Globus pallidus (tissue), 1 donor: ENCODE measurements at regions not wholly inside any gene's neighbourhood (a gene's known extent, or its start where the extent isn't known, plus 50 kb on each side); places are given as distances from the start of the nearest gene placed in this dataset.
"Not testable (repeated sequence)": the region's sequence is repeated elsewhere in the genome, so short reads cannot be mapped to it uniquely, and the experiment has no call there.

Experiments used
- DNase-seq: peaks from one replicate; pipeline ENCODE4 v3.0.0-alpha.2; 2015; ENCODE audit warnings: low spot score

DNA sequence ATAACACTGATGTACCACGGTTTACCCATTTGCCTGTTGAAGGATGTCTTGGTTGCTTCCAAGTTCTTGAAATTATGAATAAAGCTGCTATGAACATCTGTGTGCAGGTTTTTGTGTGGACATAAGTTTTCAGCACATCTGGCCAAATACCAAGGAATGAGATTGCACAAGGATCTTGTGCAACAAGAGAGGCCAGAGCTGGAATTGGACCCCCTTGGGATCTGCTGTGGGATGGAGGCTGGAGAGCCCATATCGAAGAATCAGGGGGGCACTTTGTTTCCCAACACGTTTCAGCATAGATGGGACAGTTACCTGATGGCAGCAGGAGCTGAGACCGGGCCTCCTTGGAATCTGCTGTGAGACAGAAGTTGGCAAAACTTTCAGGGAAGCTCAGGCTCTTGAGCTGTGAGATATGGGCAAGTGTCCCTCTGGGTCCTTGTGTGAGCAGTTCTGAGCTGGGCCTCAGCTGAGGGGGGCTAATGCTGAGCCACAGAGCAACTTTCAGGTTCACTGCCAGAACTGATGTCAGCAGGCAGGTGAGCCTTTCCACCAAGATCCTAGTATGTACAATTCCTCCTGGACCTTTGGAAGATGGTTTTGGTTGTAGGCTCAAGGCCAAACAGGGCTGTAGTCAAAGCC lies 115.2 kb upstream of the RAB18 start:
- no peak for DNase-seq

DNA sequence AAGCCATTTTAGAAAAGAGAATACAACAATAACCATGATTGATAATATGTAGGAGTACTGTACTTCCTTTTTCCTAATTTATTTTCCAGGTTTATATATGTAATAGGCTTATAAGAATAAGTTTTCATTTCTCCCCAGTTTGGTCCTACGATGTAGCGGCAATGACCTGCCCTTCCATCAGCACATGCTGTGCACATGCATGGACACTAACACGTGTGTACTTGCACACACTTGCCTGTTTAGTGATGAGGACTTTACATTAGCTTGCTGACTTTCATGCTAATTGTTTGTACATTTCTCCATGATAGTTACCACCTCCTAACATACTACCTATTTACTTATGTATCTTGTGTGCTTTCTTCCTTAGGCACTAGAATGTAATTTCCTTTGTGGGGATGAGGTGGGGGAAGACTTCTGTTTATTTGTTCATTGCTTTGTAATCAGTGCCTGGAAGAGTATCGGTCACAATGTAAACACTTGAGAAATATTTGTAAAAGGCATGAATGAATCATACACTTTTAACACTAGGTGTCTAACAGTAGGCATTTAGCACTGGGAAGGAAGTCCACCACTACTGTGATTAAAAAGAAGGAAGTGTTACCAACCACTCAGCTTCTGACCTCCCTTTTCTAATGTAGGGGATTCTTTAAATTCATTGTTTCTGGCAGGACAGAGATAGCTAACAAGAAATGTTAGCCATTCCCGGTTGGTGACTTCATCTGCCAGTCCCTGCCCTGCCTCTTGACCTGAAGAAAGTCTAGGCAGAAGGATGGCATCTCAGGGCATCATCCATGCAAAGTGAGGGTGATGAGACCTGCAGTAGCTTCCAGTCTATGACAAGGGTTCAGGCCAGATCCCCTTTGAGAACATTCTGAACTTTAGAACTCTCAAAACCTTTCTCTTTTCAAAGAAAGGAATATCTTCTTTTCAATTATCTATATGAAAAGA lies 120.2 kb upstream of the RAB18 start:
- DNase-seq, result no peak

DNA sequence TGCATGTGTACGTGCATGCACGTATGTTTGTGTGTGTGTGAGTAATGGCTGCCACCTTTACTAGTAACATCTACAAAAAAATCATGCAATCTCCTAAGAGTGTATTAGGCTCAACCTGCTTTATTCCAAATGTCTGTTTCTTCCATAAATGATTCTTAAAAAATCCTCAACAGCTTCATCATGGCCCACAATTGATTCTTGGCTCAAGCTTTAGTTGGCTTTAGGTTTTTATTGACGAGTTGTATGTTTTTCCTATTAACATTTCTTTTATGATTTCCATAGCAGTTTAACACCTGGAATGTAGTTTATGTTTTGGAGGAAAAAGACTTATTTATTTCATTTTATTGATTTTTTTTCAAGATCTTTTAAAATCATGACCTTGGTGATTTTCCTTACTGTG lies 121.9 kb upstream of the RAB18 start:
- no peak for DNase-seq

DNA sequence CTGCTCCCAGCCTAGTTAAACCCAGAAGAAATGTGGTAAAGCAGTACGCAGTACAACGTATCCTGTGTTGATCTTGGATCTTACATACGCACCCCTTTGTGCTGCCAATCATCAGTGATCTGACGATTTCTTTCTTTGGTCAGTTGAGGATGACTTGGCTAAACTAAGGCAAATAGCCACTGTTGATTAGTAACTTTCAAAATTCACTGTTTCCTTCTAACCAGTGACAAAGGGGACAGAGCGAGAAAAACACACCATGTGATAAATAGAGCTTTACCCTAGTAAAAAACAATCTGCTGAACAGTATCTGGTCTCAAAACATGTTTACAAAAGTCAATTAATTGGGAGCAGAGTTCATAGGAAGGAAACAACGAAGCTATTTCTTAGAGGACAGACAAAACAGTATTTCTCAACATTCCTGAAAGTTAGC lies 123.2 kb upstream of the RAB18 start:
- no peak for DNase-seq

DNA sequence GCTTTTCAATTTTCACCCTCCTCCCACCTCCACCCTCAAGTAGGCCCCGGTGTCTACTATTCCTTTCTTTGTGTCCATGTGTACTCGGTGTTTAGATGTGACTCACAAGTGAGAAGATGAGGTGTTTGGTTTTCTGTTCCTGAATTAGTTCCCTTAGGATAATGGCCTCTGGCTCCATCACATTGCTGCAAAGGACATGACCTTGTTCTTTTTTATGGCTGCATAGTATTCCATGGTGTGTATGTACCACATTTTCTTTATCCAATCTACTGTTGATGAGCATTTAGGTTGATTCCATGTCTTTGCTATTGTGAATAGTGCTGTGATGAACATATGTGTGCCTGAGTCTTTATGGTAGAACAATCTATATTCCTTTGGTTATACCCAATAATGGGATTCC lies 125.1 kb upstream of the RAB18 start:
- DNase-seq, result not testable (repeated sequence)

DNA sequence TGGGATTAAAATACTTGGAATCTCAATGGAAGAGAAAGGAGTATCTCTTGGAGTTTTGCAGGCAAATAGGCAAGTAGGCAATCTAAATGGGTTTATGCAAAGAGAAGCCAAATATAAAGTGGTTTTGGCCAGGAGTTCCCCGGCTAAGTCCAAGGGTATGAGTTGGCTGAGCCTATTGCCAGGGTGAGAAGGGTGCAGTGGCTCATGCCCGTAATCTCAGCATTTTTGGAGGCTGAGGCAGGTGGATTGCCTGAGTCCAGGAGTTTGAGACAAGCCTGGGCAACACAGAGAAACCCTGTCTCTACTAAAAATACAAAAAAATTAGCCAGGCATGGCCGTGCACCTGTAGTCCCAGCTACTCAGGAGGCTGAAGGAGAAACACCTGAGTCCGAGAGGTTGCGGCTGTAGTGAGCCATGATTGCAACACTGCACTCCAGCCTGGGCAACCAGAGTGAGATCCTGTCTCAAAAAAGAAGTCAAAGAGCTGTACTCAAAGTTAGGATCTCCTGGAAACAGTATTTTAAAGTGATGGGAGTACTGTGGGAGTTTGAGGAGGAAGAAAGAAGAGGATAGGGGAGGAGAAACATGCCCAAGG lies 130.4 kb upstream of the RAB18 start:
- no peak for DNase-seq

DNA sequence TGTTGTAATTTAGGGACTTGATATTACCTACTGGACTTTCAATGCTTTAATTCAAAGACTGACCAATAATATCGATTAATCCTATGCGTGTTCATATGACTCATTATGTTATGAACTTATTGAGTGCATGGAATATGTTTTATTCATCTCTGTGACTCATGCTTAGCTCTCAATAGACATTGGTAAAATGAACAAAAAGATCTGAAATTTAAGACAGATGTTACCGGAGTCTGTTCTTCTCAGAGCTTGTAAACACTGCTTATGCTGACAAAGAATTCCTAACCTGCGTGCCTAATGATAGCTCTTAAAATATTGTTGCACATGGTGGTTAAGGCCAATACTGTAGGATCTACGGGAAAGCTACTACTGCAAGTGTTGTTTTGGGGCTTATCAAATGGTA lies 131.5 kb upstream of the ACBD5 start:
- no peak for DNase-seq

DNA sequence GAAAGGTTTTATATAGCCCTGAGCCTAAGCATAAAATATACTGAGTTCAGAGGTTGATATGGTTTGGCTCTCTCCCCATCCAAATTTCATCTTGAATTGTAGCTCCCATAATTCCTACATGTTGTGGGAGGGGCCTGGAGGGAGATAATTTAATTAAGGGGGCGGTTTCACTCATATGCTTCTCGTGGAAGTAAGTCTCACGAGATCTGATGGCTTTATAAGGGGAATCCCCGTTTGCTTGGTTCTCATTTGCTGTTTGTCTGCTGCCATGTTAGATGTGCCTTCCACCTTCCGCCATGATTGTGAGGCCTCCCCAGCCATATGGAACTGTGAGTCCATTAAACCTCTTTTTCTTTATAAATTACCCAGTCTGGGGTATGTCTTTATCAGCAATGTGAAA lies 130.8 kb upstream of the ACBD5 start:
- DNase-seq, result not testable (repeated sequence)

DNA sequence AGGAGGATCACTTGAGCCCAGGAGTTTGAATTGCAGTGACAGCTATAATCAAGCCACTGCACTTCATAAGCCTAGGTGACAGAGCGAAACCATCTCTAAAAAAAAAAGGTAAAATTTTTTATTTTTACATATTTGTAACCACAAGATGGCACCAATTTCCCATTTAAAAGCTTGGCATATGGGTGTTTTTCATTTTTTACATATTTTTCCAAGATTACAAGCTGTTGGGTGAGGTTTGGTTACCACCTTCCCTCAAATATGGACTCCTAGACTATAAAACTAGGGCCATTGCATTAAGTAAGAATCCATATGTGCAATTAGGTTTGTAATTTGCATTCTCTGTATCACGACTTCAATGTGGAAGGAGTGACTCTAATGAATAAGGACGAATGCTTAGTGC lies 129.3 kb upstream of the ACBD5 start:
- no peak for DNase-seq

DNA sequence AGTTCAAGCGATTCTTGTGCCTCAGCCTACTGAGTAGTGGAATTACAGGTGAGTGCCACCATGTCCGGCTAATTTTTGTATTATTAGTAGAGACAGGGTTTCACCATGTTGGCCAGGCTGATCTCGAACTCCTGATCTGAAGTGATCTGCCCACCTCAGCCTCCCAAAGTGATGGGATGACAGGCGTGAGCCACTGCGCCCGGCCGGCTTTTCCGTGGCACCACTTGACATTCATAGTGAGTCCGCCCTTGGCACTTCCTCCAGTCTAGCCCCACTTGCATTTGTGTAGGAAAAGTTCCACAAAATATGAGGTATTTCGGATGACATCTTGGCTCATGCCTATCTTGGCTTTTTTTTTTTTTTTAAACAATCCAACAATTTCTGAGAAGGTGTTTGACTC lies 128.1 kb upstream of the ACBD5 start:
- DNase-seq, result no peak

DNA sequence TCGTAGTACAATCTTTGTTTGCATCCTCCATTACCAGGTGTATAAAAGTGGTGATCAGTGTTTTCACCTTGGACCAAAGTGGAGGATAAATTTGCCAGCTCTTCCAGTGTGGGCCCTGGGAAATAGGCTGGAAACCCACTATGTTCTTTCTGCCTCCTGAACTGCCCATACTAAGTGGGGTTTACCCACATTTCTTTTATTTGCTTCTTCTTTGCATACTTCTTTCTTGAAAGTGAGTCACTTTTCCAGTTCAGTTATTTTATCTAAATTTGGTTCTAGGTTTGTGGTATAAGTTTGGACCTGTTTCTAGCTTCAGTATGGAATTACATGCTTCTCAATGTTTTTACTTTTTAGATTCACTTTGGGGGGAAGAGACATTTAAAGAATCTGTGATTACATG lies 126.2 kb upstream of the ACBD5 start:
- DNase-seq, result no peak

DNA sequence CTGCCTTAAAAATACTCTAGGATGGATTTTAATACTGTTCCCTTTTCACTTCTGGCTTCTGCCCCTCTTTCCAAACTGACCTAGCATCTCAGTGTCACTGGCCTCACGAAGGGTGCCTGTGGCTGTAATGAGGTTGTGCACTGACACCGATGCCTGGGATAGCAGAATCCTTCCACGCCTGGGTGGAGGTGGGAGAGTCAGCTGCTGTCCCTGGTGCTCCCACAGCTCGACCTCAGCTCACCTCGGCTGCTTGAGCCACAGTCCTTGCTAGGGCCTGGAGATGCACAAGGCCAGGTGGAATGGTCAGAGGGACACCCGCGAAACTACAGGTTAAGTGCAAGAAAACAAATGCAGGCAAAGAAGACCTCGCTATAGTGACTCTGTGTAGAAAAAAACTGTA lies 123.4 kb upstream of the ACBD5 start:
- no peak for DNase-seq

DNA sequence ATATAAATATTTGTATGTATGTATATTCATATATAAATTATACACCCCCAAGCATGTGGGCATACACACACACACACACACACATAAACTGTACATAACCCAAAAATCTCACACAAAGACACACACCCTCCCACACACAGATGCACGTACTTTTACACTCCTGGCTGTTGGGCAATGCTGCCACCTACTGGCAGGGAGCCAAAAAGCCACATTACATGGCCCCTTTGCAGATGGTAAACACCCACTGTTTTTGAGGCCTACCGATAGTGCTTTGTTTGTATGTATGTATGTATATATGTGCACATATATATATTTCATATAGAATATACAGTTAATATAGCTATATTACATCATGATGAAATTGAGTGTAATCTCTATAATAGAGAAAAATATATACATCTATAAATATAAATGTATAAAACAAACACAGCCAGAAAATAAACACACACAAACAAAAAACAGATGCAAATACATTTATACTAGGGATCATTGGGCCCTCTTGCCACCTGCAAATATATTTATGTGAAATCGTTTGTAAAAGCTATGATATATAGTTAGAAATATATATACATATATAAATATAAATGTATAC lies 120.1 kb upstream of the ACBD5 start:
- peak; percentile 56 for DNase-seq

DNA sequence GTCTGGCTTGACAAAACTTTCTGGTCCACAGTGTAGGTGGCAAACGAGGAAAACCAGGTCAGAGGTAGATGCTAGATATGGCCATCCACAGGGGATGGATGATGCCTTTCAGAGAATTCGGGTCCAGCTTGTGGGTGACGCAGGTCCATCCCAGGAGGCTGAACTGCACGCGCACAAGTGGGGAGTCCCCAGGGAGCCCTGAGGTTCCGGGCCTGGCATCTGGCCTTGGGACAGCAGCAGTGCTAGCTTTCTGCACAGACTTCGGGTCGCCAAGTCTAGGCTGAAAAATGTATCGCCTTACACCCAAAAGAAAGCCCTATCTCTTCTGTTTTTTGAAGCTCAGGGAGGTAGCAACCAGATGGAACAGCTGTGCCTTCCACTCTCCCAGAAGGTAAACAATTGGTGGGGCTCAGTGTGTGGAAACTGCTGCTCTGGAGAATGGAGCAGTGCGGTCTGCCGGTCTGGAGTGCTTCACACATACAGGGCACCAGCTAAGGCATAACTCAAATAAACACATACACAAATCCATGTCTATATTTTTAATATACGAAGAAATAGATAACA lies 119.3 kb upstream of the ACBD5 start:
- DNase-seq, result no peak

DNA sequence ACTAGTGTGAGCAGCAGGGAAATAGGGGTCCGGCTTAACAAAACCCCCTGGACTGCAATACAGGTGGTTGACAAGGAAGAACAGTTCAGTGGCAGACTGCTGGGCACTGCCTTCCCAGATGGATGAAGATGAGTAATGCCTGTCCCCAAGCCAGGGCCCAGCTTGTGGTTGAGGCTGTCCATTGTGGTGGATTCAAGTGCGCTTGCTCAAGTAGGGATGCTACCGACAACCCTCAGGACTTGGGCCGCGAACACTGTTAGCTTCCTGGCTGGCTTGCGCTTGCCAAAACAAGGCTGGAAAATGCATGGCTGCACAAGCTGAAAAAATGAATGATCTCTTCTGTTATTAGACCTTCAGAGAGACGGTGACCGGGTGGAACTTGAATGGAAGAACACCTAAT lies 116.1 kb upstream of the ACBD5 start:
- DNase-seq, result no peak

DNA sequence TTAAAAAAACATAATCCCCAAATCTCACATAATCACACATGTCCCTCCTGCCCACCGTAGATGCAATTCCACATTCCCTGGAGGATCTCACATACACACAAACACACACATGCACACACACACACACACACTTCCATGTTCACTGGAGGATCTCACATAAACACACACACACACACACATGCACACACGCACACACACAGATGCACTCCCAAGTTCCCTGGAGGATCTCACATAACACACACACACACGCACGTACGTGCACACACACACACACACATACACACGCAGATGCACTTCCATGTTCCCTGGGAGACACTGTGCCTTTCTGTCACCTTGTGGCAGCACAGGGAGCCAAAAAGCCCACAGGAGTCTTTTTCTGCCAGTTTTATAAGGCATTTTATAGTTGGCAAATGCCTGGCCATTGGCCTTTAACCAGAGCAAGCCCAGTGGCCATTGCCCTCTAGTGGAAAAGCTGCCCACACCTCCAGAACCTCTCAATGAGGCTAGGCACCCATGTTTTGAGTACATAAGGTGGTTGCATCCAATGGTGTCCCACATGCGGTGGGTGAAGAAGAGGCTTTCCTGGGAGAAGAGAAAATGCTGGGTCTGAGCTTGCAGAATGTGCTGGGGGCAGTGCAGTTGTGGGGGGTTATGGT lies 115.4 kb upstream of the ACBD5 start:
- DNase-seq, result no peak

DNA sequence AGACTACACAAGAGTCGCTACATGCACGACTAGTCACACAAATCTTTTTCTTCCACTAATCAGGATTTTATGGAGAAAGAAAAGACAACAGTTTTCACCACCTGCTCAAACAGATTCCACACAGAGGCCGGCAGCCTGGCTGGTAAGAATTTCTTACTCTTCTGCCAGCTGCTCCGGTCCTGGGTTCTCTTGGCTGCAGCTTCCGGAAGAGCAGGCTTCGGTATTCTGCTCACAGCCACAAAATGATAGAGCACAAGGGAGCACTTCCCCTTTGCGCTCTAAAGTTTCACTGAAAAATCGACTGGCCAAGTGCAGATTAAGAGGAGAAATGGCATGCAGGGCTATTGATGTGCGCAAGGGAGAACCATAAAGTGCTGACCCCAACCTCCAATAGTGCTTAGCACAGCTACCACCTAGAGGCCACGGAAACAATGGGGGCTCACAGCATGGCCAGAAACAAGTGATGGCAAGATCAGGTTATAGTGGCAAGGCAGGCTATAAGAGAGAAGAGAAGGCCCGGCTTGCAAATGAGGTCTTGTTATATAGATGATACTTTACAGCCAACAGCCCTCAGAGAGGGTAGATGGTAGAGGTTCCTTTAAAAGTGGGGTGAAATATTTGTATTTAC lies 114.2 kb upstream of the ACBD5 start:
- peak; percentile 38 for DNase-seq

DNA sequence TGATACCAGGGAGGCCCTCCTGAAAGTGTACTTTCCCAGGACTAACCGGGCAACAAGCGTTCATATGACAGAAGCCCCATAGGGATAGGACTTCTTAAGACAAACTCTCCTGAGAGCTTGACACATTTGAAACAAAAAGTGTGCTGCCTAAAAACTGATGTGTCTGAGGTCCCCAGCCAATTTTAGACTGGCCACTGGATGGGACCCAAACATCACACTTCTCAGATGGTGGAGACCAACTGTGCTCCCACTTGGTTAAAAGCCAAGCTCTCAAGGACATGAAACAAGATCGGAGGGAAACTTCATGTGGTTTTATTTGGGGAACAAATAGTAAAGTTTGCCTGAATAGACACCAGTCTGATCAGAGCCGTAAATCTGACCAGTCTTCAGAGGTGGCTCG lies 113.5 kb upstream of the ACBD5 start:
- DNase-seq, result not testable (repeated sequence)

DNA sequence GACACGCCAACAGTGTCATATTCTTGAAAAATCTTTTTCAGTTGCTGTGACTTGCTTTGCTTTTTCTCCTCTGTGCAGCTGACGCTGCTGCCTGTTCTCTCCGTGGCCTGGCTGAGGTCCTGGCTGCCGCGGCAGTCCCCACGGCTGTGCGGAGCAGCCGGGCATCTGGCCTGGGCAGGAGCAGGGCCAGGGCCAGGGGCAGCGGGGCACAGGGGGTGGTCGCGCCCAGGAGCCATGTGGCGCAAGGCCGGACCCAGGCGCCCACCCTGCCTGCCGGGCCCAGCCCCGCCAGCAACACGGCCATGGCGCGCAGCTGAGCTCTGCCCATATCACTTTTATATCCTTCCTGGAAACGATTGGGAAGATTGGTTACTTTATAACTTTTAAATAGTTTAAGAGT lies 109.4 kb upstream of the ACBD5 start:
- DNase-seq, result no peak

DNA sequence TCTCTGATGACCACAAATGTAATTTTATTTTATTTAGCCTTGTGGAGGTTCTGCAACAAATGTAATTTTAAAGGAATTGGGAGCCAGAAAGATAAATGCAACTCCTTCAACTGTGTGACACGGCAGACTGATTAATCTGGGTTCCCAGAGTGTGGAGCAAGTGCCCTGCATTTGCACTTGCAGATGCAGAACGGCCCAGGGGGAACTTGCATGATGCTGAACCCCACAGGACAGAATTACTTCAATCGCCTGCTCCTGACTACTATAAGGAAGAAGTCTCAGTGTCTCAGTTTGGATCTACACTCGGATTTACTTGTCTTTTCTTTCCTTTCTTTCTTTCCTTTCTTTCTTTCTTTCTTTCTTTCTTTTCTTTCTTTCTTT lies 107.2 kb upstream of the ACBD5 start:
- not testable (repeated sequence) for DNase-seq

DNA sequence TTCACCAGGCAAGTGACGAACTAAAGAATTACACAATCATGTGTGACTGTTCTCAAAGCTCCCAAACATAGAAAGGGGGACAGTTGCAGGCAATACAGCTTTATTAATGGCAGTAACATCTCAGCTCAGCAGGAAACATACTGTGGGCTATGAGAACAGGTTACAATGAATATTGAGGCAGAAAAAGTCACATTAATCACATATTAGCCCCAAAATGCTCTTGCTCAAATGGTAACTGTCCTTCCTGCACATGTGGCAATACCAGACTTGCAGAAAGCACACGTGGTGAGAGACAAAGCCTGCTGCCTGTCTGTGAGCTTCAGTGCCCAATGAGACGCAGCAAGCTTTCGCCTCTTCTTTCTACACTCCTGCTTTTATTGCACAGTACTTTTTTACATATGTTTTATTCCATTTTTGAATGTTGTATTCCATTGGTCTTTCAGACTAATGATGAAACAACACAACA lies 104.9 kb upstream of the ACBD5 start:
- DNase-seq, result no peak
